ENCODE measurements at regions not wholly inside any gene's neighbourhood (a gene's known extent, or its start where the extent isn't known, plus 50 kb on each side); places are given as distances from the start of the nearest gene placed in this dataset.

GRCh38 chr3:150132101-150132749 lies 161.5 kb upstream of the PFN2 start:
- H2AFZ ChIP-seq (ENCODE audit: control insufficient read depth, low read length), result no peak overlapping the region

DNA sequence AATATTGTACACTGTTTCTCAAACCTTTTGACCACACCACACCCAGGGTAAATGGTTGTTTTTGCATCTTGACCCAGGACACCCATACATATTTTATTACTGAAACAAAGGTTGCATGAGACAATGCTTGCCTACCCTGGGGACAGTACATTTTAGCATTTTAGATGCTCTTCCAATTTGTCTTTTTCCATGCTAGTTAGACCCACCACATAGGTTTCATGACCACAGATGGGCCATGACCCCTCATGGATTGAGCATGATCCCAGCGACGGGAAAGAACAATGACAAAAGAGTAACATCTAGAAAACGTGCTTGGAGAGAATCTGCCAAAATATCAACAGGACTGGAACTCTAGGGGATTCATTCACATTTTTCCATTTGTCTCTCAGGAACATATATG lies 161.0 kb upstream of the PFN2 start:
- H4K20me1 ChIP-seq (ENCODE audit: control insufficient read depth, extremely low read depth, insufficient read depth, low read length), result no peaks in the 10 kb centered on the region
- H3K4me3 ChIP-seq (ENCODE audit: control insufficient read depth in 2 of 3, extremely low read depth in 1 of 3, insufficient read depth in 2 of 3, low read depth in 1 of 3, low read length in 3 of 3), result no peak overlapping the region
- no peak overlapping the region for H3K27ac ChIP-seq (ENCODE audit: control insufficient read depth, insufficient read depth, low read length)
- H2AFZ ChIP-seq (ENCODE audit: control insufficient read depth, low read length), result no peak overlapping the region
- no peak overlapping the region for H3K9ac ChIP-seq (ENCODE audit: control insufficient read depth, extremely low read depth, insufficient read depth, low read length)
- H3K79me2 ChIP-seq (ENCODE audit: control insufficient read depth, insufficient read depth, low read length), result no peaks in the 10 kb centered on the region
- no peaks in the 10 kb centered on the region for H3K9me1 ChIP-seq (ENCODE audit: control insufficient read depth, extremely low read depth, insufficient read depth, low read length)
- no peak overlapping the region for H3K4me2 ChIP-seq (ENCODE audit: control insufficient read depth, extremely low read depth, insufficient read depth, low read depth, low read length)
- DNase-seq (ENCODE audit: low read depth, low spot score) (no peak), FAIRE-seq (no peak)
- dilution Hi-C loops (cut with MboI; ENCODE audit: extremely low pct_ligation_motif_present, low sequenced_read_pairs), result no loop called here
- no peak for TF ChIP-seq EZH2 (IDR thresholded peaks at IDR 0.05; ENCODE audit: low read length)
- TF ChIP-seq, protein P1, sequence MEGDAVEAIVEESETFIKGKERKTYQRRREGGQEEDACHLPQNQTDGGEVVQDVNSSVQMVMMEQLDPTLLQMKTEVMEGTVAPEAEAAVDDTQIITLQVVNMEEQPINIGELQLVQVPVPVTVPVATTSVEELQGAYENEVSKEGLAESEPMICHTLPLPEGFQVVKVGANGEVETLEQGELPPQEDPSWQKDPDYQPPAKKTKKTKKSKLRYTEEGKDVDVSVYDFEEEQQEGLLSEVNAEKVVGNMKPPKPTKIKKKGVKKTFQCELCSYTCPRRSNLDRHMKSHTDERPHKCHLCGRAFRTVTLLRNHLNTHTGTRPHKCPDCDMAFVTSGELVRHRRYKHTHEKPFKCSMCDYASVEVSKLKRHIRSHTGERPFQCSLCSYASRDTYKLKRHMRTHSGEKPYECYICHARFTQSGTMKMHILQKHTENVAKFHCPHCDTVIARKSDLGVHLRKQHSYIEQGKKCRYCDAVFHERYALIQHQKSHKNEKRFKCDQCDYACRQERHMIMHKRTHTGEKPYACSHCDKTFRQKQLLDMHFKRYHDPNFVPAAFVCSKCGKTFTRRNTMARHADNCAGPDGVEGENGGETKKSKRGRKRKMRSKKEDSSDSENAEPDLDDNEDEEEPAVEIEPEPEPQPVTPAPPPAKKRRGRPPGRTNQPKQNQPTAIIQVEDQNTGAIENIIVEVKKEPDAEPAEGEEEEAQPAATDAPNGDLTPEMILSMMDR (optimal IDR thresholded peaks at IDR 0.05 in 1 of 3, IDR thresholded peaks at IDR 0.05 in 1 of 3, conservative IDR thresholded peaks at IDR 0.05 in 1 of 3; ENCODE audit: extremely low read depth in 1 of 3, insufficient read depth in 2 of 3, low read length in 3 of 3), result no peak
- no peaks in the 10 kb centered on the region for H3K9me3 ChIP-seq (ENCODE audit: control insufficient read depth, low read depth, low read length)
- no peaks in the 10 kb centered on the region for H3K27me3 ChIP-seq (ENCODE audit: control insufficient read depth, extremely low read depth, insufficient read depth, low read length)
- H3K36me3 ChIP-seq (ENCODE audit: control insufficient read depth in 2 of 2, extremely low read depth in 1 of 2, insufficient read depth in 2 of 2, low read length in 2 of 2), result no peaks in the 10 kb centered on the region
- no peaks in the 10 kb centered on the region for H3K4me1 ChIP-seq (ENCODE audit: control insufficient read depth, extremely low read depth, insufficient read depth, low read length)

More at GRCh38 chr3:150132101-150132749, 161.5 kb upstream of the PFN2 start:
- Histone ChIP-seq H3K9me3 (ENCODE audit: control insufficient read depth, low read depth, low read length) (no peaks in the 10 kb centered on the region), H4K20me1 (ENCODE audit: control insufficient read depth, extremely low read depth, insufficient read depth, low read length) (no peaks in the 10 kb centered on the region), H3K79me2 (ENCODE audit: control insufficient read depth, insufficient read depth, low read length) (no peaks in the 10 kb centered on the region), H3K4me3 (ENCODE audit: control insufficient read depth in 2 of 3, extremely low read depth in 1 of 3, insufficient read depth in 2 of 3, low read depth in 1 of 3, low read length in 3 of 3) (no peak overlapping the region), H3K4me2 (ENCODE audit: control insufficient read depth, extremely low read depth, insufficient read depth, low read depth, low read length) (no peak overlapping the region), H3K27ac (ENCODE audit: control insufficient read depth, insufficient read depth, low read length) (no peak overlapping the region), H3K4me1 (ENCODE audit: control insufficient read depth, extremely low read depth, insufficient read depth, low read length) (no peaks in the 10 kb centered on the region), H3K36me3 (ENCODE audit: control insufficient read depth in 2 of 2, extremely low read depth in 1 of 2, insufficient read depth in 2 of 2, low read length in 2 of 2) (no peaks in the 10 kb centered on the region), H3K9me1 (ENCODE audit: control insufficient read depth, extremely low read depth, insufficient read depth, low read length) (no peaks in the 10 kb centered on the region), H3K27me3 (ENCODE audit: control insufficient read depth, extremely low read depth, insufficient read depth, low read length) (no peaks in the 10 kb centered on the region), H3K9ac (ENCODE audit: control insufficient read depth, extremely low read depth, insufficient read depth, low read length) (no peak overlapping the region)
- dilution Hi-C loops (cut with MboI; ENCODE audit: extremely low pct_ligation_motif_present, low sequenced_read_pairs), result no loop called here
- no peak for DNase-seq (ENCODE audit: low read depth, low spot score)
- FAIRE-seq, result no peak
- TF ChIP-seq, protein P1 (optimal IDR thresholded peaks at IDR 0.05 in 1 of 3, IDR thresholded peaks at IDR 0.05 in 1 of 3, conservative IDR thresholded peaks at IDR 0.05 in 1 of 3; ENCODE audit: extremely low read depth in 1 of 3, insufficient read depth in 2 of 3, low read length in 3 of 3), result no peak
- TF ChIP-seq EZH2 (IDR thresholded peaks at IDR 0.05; ENCODE audit: low read length), result no peak
